Trophoblast cell (in vitro differentiated cells and primary cell): ENCODE measurements at regions not wholly inside any gene's neighbourhood (a gene's known extent, or its start where the extent isn't known, plus 50 kb on each side); places are given as distances from the start of the nearest gene placed in this dataset.
"Not testable (repeated sequence)": the region's sequence is repeated elsewhere in the genome, so short reads cannot be mapped to it uniquely, and the experiment has no call there.

Experiments used
- DNase-seq, 2 donors: peaks; one replicate each; pipeline ENCODE4 v3.0.0-alpha.2; 2016
- H2AFZ ChIP-seq: 2 replicates; pipeline ENCODE4 v1.6.1; 2013; ENCODE audit warnings: low read length, moderate library complexity, mild to moderate bottlenecking; ENCODE audit not compliant: insufficient read depth, poor library complexity
- H2AK5ac ChIP-seq: 2 replicates; pipeline ENCODE4 v1.6.1; 2013; ENCODE audit warnings: mild to moderate bottlenecking, low read length
- H2BK120ac ChIP-seq: 2 replicates; pipeline ENCODE4 v1.6.1; 2013; ENCODE audit warnings: low read length, mild to moderate bottlenecking, moderate library complexity; ENCODE audit not compliant: insufficient read depth, poor library complexity
- H2BK12ac ChIP-seq: 2 replicates; pipeline ENCODE4 v1.6.1; 2013; ENCODE audit warnings: mild to moderate bottlenecking, low read length, moderate library complexity
- H2BK5ac ChIP-seq: 2 replicates; pipeline ENCODE4 v1.6.1; 2013; ENCODE audit warnings: low read length, low read depth, moderate library complexity, mild to moderate bottlenecking; ENCODE audit not compliant: poor library complexity
- H3K14ac ChIP-seq: 2 replicates; pipeline ENCODE4 v1.6.1; 2013; ENCODE audit warnings: mild to moderate bottlenecking, low read length
- H3K18ac ChIP-seq: 2 replicates; pipeline ENCODE4 v1.6.1; 2013; ENCODE audit warnings: mild to moderate bottlenecking, low read length
- H3K23ac ChIP-seq: 2 replicates; pipeline ENCODE4 v1.6.1; 2013; ENCODE audit warnings: low read length
- H3K27ac ChIP-seq: 2 replicates; pipeline ENCODE4 v1.5.1; 2013; ENCODE audit warnings: low read depth, mild to moderate bottlenecking, inconsistent platforms, low read length, moderate library complexity
- H3K27me3 ChIP-seq: 2 replicates; pipeline ENCODE4 v1.6.1; 2013; ENCODE audit warnings: inconsistent platforms, mild to moderate bottlenecking, low read length, moderate library complexity; ENCODE audit not compliant: insufficient read depth
- H3K36me3 ChIP-seq, 2 experiments: 1 replicate in 1 of 2; 2 replicates in 1 of 2; pipeline ENCODE4 v1.6.1; 2013; ENCODE audit warnings: low read length in 2 of 2, mild to moderate bottlenecking in 2 of 2, moderate library complexity in 1 of 2; ENCODE audit not compliant: insufficient read depth in 2 of 2, control insufficient read depth in 1 of 2
- H3K4ac ChIP-seq: 2 replicates; pipeline ENCODE4 v1.6.1; 2013; ENCODE audit warnings: low read depth, mild to moderate bottlenecking, low read length, moderate library complexity
- H3K4me1 ChIP-seq, 2 experiments: 1 replicate in 1 of 2; 2 replicates in 1 of 2; pipeline ENCODE4 v1.6.1; 2013; ENCODE audit warnings: low read length in 2 of 2, mild to moderate bottlenecking in 2 of 2, moderate library complexity in 1 of 2; ENCODE audit not compliant: insufficient read depth in 2 of 2, control insufficient read depth in 1 of 2
- H3K4me2 ChIP-seq: 2 replicates; pipeline ENCODE4 v1.6.1; 2013; ENCODE audit warnings: inconsistent platforms, mild to moderate bottlenecking, low read length, moderate library complexity
- H3K4me3 ChIP-seq: 2 replicates; pipeline ENCODE4 v1.5.1; 2013; ENCODE audit warnings: mild to moderate bottlenecking, low read depth, low read length, inconsistent platforms
- H3K79me1 ChIP-seq: one replicate; pipeline ENCODE4 v1.6.1; 2013; ENCODE audit warnings: low read length
- H3K79me2 ChIP-seq: 2 replicates; pipeline ENCODE4 v1.6.1; 2013; ENCODE audit warnings: low read length, mild to moderate bottlenecking; ENCODE audit not compliant: control insufficient read depth, insufficient read depth, poor library complexity
- H3K9ac ChIP-seq: 2 replicates; pipeline ENCODE4 v1.6.1; 2013; ENCODE audit warnings: mild to moderate bottlenecking, low read length
- H3K9me3 ChIP-seq: 2 replicates; pipeline ENCODE4 v1.6.1; 2013; ENCODE audit warnings: low read depth, mild to moderate bottlenecking, control low read depth, inconsistent platforms, low read length; ENCODE audit not compliant: insufficient read depth
- H4K12ac ChIP-seq: 2 replicates; pipeline ENCODE4 v1.6.1; 2013; ENCODE audit warnings: low read depth, mild to moderate bottlenecking, low read length, moderate library complexity
- H4K8ac ChIP-seq: 2 replicates; pipeline ENCODE4 v1.6.1; 2013; ENCODE audit warnings: low read depth, mild to moderate bottlenecking, low read length, moderate library complexity
- H4K91ac ChIP-seq: one replicate; pipeline ENCODE4 v1.6.1; 2013; ENCODE audit warnings: low read depth, mild to moderate bottlenecking, low read length, moderate library complexity
- WGBS: extraction: QIAGEN DNeasy Blood & Tissue Kit; methylation state at CpG from one replicate; pipeline ENCODE4 v1.1.7; 2013; ENCODE audit warnings: missing lambda C conversion rate; ENCODE audit not compliant: insufficient read length, insufficient coverage; ENCODE audit errors: extremely low coverage; 5-methylcytosine and 5-hydroxymethylcytosine counted together

- H4K8ac ChIP-seq: no peak overlapping the region
- no peak overlapping the region for H3K14ac ChIP-seq
- no peak overlapping the region for H4K12ac ChIP-seq
- H2AK5ac ChIP-seq: no peak overlapping the region
- no peak overlapping the region for H3K4me2 ChIP-seq
- no peak overlapping the region for H2BK120ac ChIP-seq
- H3K27me3 ChIP-seq: no peaks in the 10 kb centered on the region
- no peak overlapping the region for H3K4me3 ChIP-seq
- H3K9ac ChIP-seq: no peak overlapping the region
- H2BK5ac ChIP-seq: no peak overlapping the region
- no peaks in the 10 kb centered on the region for H3K9me3 ChIP-seq
- H3K79me2 ChIP-seq: no peaks in the 10 kb centered on the region
- no peaks in the 10 kb centered on the region for H3K4me1 ChIP-seq
- H3K23ac ChIP-seq: no peak overlapping the region
- no peak overlapping the region for H3K4ac ChIP-seq
- H2BK12ac ChIP-seq: no peak overlapping the region
- no peak overlapping the region for H3K27ac ChIP-seq
- no peak overlapping the region for H3K18ac ChIP-seq
- no peak overlapping the region for H4K91ac ChIP-seq
- no peaks in the 10 kb centered on the region for H3K79me1 ChIP-seq
- DNase-seq: no peak
- no peak overlapping the region for H2AFZ ChIP-seq
- no CpG with 5 or more reads among the region's 1 CpG for WGBS
- H3K36me3 ChIP-seq: no peaks in the 10 kb centered on the region
Observed at GRCh38 chr2:84170979-84171378, 288.1 kb downstream of the SUCLG1 start.

GRCh38 chr2:84169871-84170270, 289.2 kb downstream of the SUCLG1 start:
- no peak overlapping the region for H2AK5ac ChIP-seq
- no peaks in the 10 kb centered on the region for H3K9me3 ChIP-seq
- no peak overlapping the region for H2AFZ ChIP-seq

GRCh38 chr2:84168552-84168951, 290.5 kb downstream of the SUCLG1 start:
- H4K12ac ChIP-seq: not testable (repeated sequence)

More at GRCh38 chr2:84169871-84170270, 289.2 kb downstream of the SUCLG1 start:
- no peak overlapping the region for H3K27ac ChIP-seq
- no peak overlapping the region for H4K91ac ChIP-seq
- H3K4me3 ChIP-seq: no peak overlapping the region
- no peaks in the 10 kb centered on the region for H3K36me3 ChIP-seq
- WGBS: no CpG with 5 or more reads among the region's 2 CpGs
- H3K18ac ChIP-seq: no peak overlapping the region
- no peak overlapping the region for H2BK5ac ChIP-seq
- no peaks in the 10 kb centered on the region for H3K27me3 ChIP-seq
- no peak overlapping the region for H2BK120ac ChIP-seq
- H3K4me2 ChIP-seq: no peak overlapping the region
- H3K79me2 ChIP-seq: no peaks in the 10 kb centered on the region
- DNase-seq: no peak
- H3K14ac ChIP-seq: no peak overlapping the region
- no peak overlapping the region for H3K23ac ChIP-seq
- no peak overlapping the region for H3K9ac ChIP-seq
- H3K4me1 ChIP-seq: no peaks in the 10 kb centered on the region
- no peaks in the 10 kb centered on the region for H3K79me1 ChIP-seq
- H3K4ac ChIP-seq: no peak overlapping the region
- H4K12ac ChIP-seq: no peak overlapping the region
- H4K8ac ChIP-seq: no peak overlapping the region
- no peak overlapping the region for H2BK12ac ChIP-seq

GRCh38 chr2:84165256-84165655, 293.8 kb downstream of the SUCLG1 start:
- no peak overlapping the region for H3K23ac ChIP-seq
- H3K4me3 ChIP-seq: no peak overlapping the region
- no peak overlapping the region for H3K18ac ChIP-seq
- no peak overlapping the region for H4K8ac ChIP-seq
- H3K4ac ChIP-seq: no peak overlapping the region
- H2AFZ ChIP-seq: no peak overlapping the region
- H3K9ac ChIP-seq: no peak overlapping the region
- no peaks in the 10 kb centered on the region for H3K36me3 ChIP-seq
- H3K79me1 ChIP-seq: no peaks in the 10 kb centered on the region
- no peak overlapping the region for H2BK120ac ChIP-seq
- no peak overlapping the region for H4K91ac ChIP-seq
- no peak overlapping the region for H3K4me2 ChIP-seq
- no peak overlapping the region for H3K27ac ChIP-seq
- WGBS: no CpG with 5 or more reads among the region's 2 CpGs
- no peaks in the 10 kb centered on the region for H3K4me1 ChIP-seq
- H2BK5ac ChIP-seq: no peak overlapping the region
- DNase-seq: no peak
- no peak overlapping the region for H2AK5ac ChIP-seq
- H2BK12ac ChIP-seq: no peak overlapping the region
- no peaks in the 10 kb centered on the region for H3K79me2 ChIP-seq
- no peaks in the 10 kb centered on the region for H3K9me3 ChIP-seq
- H3K27me3 ChIP-seq: no peaks in the 10 kb centered on the region
- no peak overlapping the region for H3K14ac ChIP-seq
- no peak overlapping the region for H4K12ac ChIP-seq

More at GRCh38 chr2:84168552-84168951, 290.5 kb downstream of the SUCLG1 start:
- H4K91ac ChIP-seq, H3K9me3 ChIP-seq, H2AK5ac ChIP-seq, H3K27ac ChIP-seq, H4K8ac ChIP-seq, H3K79me1 ChIP-seq, H3K14ac ChIP-seq, H2BK5ac ChIP-seq, H3K27me3 ChIP-seq, H2BK12ac ChIP-seq, H2AFZ ChIP-seq, H3K4me2 ChIP-seq, DNase-seq, H3K23ac ChIP-seq, H3K4ac ChIP-seq, H2BK120ac ChIP-seq, H3K4me3 ChIP-seq, H3K36me3 ChIP-seq, H3K18ac ChIP-seq, H3K9ac ChIP-seq, H3K4me1 ChIP-seq, H3K79me2 ChIP-seq: not testable (repeated sequence)
- WGBS: no CpG with 5 or more reads among the region's 1 CpG
